HG03108 (cell line): ENCODE measurements at regions not wholly inside any gene's neighbourhood (a gene's known extent, or its start where the extent isn't known, plus 50 kb on each side); places are given as distances from the start of the nearest gene placed in this dataset.
"Not testable (repeated sequence)": the region's sequence is repeated elsewhere in the genome, so short reads cannot be mapped to it uniquely, and the experiment has no call there.

Experiments used
- ATAC-seq: cut with Tn5 transposase; IDR thresholded peaks from one replicate; pipeline ENCODE4 v1.9.1; 2021; ENCODE audit warnings: moderate library complexity; ENCODE audit not compliant: unreplicated experiment

- ATAC-seq, result no peak
Observed at GRCh38 chr7:130845581-130846085, 111.6 kb upstream of the KLF14 start.

- no peak for ATAC-seq
Observed at GRCh38 chr7:130849604-130850003, 115.6 kb upstream of the KLF14 start.

DNA sequence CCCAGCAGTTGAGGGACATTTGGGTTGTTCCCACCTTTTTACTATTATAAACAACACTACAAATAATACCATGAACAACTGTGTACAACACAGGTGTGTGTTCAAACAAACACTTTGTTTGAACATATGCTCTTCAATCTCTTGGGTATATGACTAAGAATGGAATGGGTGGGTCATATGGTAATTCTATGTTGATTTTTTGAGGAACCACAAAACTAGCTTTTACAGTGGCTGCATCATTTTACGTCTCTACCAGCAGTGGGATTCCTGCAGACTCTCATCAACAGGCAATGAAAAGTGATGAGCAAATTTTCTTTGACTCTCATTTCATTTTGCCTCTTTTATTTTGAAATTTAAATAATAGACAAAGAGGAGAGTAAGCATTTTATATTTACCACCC, 116.9 kb upstream of the KLF14 start:
- ATAC-seq, result no peak

- no peak for ATAC-seq
Observed at GRCh38 chr7:130852867-130853266, 118.9 kb upstream of the KLF14 start.

DNA sequence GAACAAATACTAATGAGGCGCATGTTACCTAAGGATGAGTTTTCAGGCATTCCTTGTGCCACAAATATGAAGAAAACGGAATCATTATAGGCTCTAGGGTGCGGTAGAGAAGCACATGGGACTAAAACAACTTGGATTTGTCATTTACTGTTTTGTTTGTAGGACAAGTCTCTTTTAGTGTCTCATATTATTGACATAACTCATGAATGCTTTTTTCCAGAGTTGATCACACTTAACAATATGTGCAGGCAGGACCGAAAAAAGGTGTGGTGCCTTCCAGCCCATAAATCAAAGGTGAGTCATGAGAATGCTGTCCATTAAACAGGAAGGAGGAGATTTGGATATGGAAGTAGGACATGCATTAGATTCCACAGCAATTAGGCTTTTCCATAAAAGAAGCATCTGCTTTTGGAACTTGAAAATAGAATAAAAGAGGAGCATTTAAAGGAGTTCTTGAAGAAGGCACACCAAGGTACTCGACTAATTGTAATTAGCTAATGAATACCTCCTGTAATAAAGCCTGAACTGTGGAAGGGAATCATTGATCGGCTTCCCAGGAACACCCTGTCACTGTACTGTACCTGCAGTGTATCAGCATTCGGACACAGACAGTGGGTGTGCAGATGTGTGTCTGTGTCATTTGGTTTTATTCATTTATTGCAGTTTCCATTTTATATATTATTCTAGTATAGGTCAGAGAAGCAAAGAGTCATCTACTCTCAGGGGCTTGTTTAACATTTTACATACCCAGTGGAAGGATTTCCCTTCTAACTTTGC, 119.7 kb upstream of the KLF14 start:
- ATAC-seq, result no peak

DNA sequence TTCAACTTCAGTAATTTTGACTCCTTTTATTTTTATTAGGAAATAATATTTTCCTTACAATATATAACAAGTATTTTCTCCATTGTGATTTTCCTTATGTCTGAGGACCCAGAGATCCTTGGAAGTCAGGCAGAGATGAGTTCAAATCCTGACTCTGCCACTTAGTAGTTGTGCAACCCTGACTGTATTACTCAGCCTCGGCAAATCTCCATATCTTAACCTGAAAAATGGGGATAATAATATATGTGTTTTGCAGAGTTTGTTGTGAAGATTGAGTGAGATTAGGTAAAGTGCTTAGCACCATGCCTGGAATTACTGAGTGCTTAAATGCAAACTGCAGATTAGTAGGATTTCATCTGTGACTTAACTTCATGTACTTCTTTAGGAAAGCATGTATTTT, 120.5 kb upstream of the KLF14 start:
- no peak for ATAC-seq

- no peak for ATAC-seq
Observed at GRCh38 chr7:130856866-130857265, 122.9 kb upstream of the KLF14 start.

DNA sequence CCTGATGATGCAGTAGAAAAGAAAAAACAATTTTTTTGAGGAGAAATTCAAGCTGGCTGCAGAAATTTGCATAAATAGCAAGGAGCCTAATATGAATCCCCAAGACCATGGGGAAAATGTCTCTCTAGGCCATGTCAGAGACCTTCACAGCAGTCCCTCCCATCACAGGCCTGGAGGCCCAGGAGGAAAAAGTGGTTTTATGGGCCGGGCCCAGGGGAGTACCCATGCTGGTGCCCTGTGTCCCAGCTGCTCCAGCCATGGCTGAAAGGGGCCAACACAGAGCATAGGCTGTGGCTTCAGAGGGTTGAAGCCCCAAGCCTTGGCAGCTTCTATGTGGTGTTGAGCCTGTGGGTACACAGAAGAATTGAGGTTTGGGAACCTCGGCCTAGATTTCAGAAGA, 126.8 kb upstream of the KLF14 start:
- ATAC-seq, result not testable (repeated sequence)

DNA sequence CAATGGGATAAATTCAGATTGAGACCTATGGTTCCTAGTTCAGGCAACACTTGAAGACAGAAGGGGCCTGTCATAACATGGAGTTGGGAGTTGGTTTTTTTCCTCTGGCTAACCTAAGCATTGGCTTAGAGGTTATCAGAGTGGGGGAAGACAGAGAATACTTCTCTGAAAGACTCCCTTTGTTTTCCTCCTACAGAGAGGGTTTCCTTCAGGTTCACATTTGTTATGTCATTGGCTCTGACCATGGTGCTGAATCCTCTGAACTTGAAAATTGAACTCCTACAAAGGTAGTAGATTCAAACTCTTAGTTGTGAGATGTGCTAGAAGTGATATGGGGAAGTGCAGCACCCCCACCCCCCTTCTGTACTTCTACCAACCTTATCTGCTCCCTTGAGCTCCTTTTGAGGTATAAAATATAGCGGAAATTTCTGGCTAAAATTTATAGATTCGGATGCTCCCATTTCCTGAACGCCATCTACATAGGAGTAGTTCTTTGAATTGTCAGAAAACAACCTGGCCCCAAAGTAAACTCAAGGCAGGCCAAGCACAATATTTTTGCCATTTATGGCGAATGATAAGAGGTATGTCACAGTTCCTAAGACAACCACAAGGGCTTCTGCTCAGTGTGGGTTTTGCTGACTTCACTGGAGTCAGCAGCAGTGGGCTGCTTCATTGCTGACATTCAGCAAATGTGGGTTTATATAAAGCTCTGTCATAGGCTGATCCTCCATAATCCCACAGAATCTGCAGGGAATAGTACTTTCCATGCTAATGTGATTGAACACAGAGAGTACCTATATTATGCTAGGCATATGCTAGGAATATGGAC, 131.6 kb upstream of the KLF14 start:
- no peak for ATAC-seq

- ATAC-seq, result no peak
Observed at GRCh38 chr7:130867039-130867438, 133.0 kb upstream of the KLF14 start.

DNA sequence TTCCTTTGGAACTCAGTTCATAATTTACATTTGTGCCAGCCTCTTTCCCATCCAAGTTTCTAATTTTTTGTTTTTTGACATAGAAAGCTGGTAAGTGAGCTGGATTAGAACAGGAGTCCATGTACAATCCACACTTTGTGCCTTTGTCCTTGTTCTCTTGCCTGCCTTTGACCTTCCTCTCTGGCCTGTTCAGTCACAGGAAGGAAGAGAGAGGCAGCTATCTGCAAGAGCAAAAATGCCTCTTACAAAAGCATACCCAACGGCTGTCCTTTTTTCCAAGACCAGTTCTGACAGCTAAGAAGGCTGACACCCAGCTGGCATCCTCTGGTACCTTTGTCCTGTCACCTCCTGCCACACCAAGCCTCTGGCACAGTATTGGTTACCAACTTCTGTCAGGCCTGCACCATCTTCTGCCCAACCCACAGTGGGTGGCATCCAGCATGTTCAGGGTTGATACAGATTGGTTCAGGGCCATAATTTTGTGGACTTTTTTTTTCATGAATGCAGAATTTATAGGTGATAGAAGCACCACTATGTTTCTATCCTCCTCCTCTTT, 133.7 kb upstream of the KLF14 start:
- no peak for ATAC-seq

- ATAC-seq, result no peak
Observed at GRCh38 chr7:130868139-130868538, 134.1 kb upstream of the KLF14 start.

GRCh38 chr7:130869918-130870317, 135.9 kb upstream of the KLF14 start:
- ATAC-seq, result no peak

DNA sequence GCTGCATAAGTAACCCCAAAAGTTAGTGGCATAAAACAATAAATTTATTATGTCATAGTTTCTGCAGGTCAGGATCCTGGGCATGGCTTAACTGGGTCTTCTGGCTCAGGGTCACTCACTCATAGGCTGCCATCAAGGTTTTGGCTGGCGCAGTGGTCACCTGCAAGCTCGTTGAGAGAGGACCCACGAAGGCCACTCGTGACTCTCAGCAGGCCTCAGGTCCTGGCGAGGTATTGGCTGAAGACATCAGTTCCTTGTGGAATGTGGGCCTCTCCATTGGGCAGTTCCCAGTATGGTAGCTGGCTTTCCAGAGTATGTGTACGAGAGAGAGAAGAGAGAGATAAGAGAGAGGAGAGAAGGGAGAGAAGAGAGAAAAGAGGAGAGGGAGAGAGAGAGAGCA, 138.3 kb upstream of the KLF14 start:
- ATAC-seq, result no peak

DNA sequence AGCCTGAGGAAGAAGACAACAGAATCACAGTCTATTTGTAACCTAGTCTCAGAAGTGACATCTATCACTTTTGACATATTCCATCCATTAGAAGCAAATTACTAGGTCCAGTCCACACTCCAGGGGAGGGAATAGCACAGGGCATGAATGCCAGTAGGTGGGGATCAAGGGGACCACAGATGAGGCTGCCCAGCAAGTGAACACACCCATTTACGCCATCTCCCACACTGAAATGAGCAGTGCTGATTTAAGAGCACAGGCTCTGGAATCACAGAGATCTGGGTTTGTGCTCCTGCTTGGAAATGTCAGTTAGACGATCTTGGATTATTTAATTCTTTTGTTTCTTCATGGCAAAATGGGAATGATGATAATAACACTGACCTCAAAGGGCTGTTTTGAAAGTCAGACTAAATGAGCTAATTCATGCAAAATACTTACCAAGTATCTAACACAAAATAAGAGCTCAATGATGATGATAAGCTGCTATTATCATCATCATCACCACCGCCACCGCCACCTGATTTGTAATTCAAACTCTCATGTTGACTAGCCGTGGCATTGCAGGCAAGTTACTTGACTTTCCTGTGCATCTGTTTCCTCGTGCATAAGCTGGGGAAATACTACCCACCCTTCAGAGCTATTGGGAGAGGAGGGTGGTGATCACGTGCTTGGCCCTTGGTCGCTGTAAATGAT, 138.9 kb upstream of the KLF14 start:
- no peak for ATAC-seq

GRCh38 chr7:130874071-130874915, 140.3 kb upstream of the KLF14 start:
- ATAC-seq, result no peak

GRCh38 chr7:130875265-130875741, 141.3 kb upstream of the KLF14 start:
- ATAC-seq, result no peak

GRCh38 chr7:130875901-130876300, 141.9 kb upstream of the KLF14 start:
- no peak for ATAC-seq

DNA sequence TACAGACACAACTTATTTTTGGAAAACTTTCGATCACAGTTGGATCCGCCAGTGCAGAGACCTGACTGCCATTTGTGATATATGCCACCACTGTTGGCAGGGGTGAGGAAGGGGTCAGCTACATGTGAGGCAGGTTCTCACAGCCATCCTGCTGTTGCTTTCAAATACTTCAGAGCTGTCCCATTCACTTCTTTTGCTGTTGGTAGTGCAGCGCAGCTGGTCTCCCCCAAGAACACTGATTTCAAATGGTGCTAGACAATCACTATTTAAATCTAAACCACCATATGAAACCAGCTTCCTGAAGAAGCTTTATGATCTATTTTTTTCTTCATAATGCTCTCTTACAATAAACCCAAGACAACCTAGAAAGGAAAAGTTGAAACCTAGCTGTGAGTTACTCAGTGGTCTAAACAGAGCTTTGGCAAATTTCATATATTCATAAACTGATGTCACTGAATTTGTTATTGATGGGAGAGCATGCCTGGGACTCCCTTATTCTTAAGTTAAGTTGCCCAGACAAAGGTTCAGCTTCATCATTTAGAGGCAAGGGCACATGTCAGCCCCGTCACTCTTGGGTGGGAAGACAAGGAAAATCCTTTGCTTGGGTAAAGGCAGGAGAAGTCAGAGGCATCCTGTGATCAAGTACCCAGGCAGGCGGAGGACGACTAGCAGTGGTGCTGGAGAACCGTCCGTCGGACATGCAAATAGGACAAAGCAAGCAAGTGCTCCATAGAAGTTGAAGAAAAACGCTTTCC, 143.4 kb upstream of the KLF14 start:
- no peak for ATAC-seq

DNA sequence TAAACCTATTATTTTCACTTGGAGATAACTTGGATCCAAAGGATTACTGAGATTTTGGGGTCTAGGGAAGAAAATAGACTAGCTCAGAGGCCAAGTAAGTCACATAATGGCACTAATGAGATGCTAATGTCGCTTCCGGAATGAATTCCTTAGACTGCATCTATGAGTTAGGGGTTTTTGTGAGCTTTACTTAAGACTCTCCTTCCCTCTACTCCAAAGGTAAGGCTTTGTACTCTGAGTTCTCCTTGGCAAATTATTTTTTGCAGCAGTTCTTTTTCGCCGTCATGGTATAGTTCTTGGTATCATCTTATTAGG, 143.9 kb upstream of the KLF14 start:
- no peak for ATAC-seq
